ENCODE measurements at regions not wholly inside any gene's neighbourhood (a gene's known extent, or its start where the extent isn't known, plus 50 kb on each side); places are given as distances from the start of the nearest gene placed in this dataset.
"Not testable (repeated sequence)": the region's sequence is repeated elsewhere in the genome, so short reads cannot be mapped to it uniquely, and the experiment has no call there.

DNA sequence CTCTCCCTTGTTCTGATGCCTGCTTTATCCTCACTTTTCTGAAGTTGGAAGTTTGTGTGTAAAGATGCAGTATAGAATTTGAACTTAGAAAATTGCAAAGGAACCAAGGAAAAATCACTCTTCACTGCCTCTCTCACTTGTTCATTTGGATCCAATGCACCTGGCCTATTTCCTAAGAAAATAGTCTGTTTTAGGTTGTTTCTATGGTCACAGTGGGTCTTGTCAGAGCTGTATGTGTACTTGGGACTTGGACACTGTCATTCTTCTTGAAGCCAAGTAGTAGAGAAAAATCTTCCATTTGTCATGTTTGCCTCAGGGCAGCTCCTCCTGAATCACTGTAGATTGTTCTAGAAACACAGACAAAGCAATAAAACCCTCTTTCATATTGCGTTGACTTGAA, 80.3 kb upstream of the SESTD1 start:
- H3K27me3 Mint-ChIP-seq: no peaks in the 10 kb centered on the region
- peaks cover 0 to 10% (median 0%) of the 10 kb centered on the region in 4 donors for H3K4me1 Mint-ChIP-seq
- no peak overlapping the region for H3K4me3 Mint-ChIP-seq
- DNase-seq: no peak
- no peaks in the 10 kb centered on the region for H3K9me3 Mint-ChIP-seq
- POLR2A ChIA-PET: no interaction called here
- H3K36me3 Mint-ChIP-seq: no peaks in the 10 kb centered on the region
- no peak for ATAC-seq
- H3K27ac Mint-ChIP-seq: no peak overlapping the region

DNA sequence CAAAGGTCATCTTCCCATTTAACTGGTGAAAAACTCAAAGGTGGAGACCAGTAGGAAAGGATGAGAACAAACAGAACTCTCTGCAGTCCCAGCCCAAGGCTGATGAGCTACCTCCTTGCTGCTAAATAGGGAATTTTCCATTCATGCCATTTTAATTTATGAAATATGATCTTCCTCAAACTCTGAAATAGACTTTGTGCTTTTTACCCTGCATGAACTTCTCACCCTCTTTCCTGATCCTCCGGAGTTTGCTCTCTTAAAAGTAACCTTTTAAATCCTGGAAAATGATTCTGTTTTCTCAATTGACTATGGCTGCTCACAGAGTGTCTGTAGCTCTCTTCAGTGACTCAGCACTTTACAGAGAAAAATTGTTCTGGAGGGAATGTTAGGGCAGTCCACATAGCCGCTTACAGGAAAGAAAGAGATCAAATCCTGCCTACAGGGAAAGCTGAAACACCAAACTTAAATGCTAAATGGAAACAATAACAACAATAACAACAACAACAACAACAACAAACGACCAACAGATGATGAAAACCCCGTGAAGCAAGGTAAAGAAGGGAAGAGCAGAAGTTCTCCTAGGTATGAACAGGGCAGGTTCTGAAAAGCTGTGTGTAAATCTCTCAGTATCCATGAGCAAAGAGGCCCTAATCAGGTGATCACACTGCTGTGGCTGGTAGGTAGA, 79.8 kb upstream of the SESTD1 start:
- Mint-ChIP-seq H3K27ac (no peak overlapping the region), H3K9me3 (no peaks in the 10 kb centered on the region), H3K27me3 (no peaks in the 10 kb centered on the region), H3K4me1 (peaks cover 0 to 4% (median 0%) of the 10 kb centered on the region in 4 donors), H3K36me3 (no peaks in the 10 kb centered on the region), H3K4me3 (no peak overlapping the region)
- DNase-seq (no peak), ATAC-seq (no peak)
- POLR2A ChIA-PET: no interaction called here

DNA sequence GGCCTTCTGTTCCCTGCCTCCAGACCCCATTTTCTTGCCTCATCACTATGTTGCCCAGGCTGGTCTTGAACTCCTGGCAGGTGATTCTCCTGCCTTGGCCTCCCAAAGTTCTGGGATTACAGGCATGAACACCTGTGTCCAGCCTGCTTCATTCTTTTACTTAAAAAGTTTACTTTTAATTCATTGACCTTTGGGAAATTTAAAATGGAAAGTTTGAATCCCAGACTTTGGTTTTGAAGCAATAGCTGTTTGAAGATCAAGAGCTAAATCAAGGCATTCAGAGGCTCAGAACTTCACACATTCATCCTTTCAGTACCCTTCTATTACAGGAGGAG, 79.3 kb upstream of the SESTD1 start:
- Mint-ChIP-seq H3K27me3 (no peaks in the 10 kb centered on the region), H3K9me3 (no peaks in the 10 kb centered on the region)

DNA sequence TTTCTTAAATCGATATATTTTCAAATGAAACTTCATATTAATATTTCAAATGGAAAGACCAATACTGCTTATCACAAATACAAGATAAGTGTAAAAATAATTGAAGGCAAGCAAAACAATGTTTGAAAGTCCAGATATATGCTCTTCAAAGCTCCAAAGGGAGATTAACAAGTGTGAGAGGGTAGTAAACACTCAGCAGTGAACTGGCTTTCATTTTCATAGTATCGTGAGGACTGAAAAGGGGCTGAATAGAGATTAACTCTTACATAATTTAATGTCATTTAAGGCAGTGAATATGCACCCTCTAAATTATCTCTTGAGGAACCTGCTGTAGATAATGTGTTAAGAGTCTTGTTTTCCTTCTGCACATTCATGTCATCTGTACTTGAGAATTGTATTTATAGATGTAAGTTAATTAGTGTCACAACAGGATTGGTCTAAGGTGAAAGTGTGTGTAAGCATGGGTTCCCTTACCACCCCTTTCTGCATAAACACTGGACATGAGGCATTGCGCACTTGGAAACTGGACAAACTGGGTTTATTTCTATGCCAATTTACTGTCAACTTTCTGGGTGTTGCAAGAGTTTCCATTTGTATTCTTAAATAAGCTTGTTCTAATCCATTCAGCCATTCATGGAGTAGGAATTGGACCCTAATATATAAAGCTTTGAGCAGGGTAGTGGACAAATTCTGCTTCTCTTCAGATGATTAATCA, 76.7 kb upstream of the SESTD1 start:
- H3K36me3 Mint-ChIP-seq: no peaks in the 10 kb centered on the region
- no peak for DNase-seq

More for the DNA sequence above, 79.3 kb upstream of the SESTD1 start:
- Mint-ChIP-seq H3K4me1 (peaks cover 0 to 4% (median 0%) of the 10 kb centered on the region in 4 donors), H3K36me3 (no peaks in the 10 kb centered on the region), H3K27ac (no peak overlapping the region), H3K4me3 (no peak overlapping the region)
- POLR2A ChIA-PET: no interaction called here
- ATAC-seq (no peak), DNase-seq (no peak)

DNA sequence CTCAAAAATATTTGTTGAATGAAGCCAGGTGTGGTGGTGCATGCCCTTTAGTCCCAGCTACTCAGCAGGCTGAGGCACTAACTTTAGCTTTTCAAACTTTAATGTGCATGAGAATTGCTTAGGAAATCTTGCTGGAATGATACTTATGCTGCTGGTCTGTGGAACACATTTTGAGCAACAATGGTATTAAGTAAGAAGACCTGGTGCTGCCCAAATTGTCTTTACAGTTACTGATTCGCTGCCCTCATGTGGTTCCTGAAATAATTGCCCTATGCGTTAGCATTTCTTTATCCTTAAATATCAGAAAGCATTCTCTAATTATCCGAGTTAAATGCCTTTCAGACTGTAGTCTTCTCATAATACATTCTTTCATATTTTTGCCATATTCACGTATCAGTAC, 76.0 kb upstream of the SESTD1 start:
- H3K27me3 Mint-ChIP-seq: peaks cover 0 to 2% (median 0%) of the 10 kb centered on the region in 5 donors
- peaks cover 0 to 4% (median 0%) of the 10 kb centered on the region in 4 donors for H3K4me1 Mint-ChIP-seq
- no peaks in the 10 kb centered on the region for H3K36me3 Mint-ChIP-seq
- DNase-seq (no peak), ATAC-seq (no peak)
- H3K4me3 Mint-ChIP-seq: no peak overlapping the region
- POLR2A ChIA-PET: no interaction called here
- no peaks in the 10 kb centered on the region for H3K9me3 Mint-ChIP-seq
- H3K27ac Mint-ChIP-seq: no peak overlapping the region

More for the DNA sequence above, 76.7 kb upstream of the SESTD1 start:
- H3K9me3 Mint-ChIP-seq: no peaks in the 10 kb centered on the region
- ATAC-seq: no peak
- H3K27ac Mint-ChIP-seq: no peak overlapping the region
- H3K27me3 Mint-ChIP-seq: no peaks in the 10 kb centered on the region
- peaks cover 0 to 4% (median 0%) of the 10 kb centered on the region in 4 donors for H3K4me1 Mint-ChIP-seq
- no peak overlapping the region for H3K4me3 Mint-ChIP-seq
- POLR2A ChIA-PET: no interaction called here

DNA sequence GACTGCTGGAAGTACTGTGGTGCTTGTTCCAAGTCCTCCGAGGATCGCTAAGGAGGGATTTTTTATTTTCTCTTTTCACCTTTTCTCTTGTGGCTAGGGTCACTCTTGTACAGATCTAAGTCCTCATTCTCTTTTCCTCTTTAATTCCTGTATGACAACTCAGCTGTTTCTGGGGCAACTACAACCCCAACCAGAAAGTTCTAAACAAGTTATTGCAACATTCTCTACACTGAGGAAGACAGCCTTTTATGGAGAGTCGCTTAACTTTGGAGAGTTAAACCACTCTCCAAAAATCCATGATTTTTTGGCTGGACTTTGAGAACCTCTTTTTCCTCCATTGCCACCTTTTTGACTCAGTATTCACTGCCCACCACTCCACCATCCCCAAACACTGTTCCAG, 74.0 kb upstream of the SESTD1 start:
- Mint-ChIP-seq H3K4me1 (peaks cover 0 to 13% (median 0%) of the 10 kb centered on the region in 4 donors), H3K4me3 (no peak overlapping the region), H3K36me3 (no peaks in the 10 kb centered on the region), H3K9me3 (no peaks in the 10 kb centered on the region), H3K27me3 (peaks cover 0 to 6% (median 0%) of the 10 kb centered on the region in 5 donors), H3K27ac (no peak overlapping the region)
- no peak for DNase-seq
- ATAC-seq: no peak
- POLR2A ChIA-PET: no interaction called here

DNA sequence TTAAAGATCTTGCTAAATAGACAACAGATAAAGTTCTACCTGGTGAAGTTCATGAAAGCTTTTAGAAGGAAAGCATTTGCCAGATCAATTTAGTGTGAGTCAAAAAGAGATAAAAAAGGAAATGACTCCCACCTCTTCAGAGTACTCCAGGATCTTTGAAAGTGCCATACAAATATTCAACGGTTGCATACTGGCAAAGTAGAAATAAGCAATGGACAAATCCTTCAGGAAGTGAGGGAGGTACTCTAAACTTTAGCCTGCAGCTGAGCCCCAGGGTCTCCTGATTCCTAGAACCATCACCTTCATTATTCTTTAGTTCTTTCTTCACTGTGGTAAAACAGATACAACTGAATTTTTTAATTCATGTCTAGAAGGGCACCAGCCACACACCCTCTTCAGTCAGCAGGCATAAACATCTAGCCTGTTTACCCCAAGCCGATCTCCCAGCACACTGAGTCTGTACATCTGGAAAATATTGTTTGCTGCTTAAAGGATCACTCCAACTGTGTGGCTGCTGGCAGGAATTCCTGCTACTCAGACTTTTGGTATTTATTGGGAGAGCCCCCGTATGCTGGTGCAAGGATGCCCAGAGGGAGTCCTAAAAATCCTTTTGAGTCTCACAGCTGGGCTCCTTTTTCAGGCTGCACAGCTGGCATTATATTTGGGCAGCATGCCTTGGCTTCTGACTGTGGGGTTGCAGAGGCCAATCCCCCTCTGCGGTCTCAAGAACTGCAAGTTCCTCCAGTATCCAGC, 72.3 kb upstream of the SESTD1 start:
- H3K27me3 Mint-ChIP-seq: peaks cover 0 to 12% (median 0%) of the 10 kb centered on the region in 5 donors
- H3K4me1 Mint-ChIP-seq: peaks cover 0 to 13% (median 0%) of the 10 kb centered on the region in 4 donors
- H3K27ac Mint-ChIP-seq: no peak overlapping the region
- H3K4me3 Mint-ChIP-seq: no peak overlapping the region
- no peaks in the 10 kb centered on the region for H3K36me3 Mint-ChIP-seq
- ATAC-seq: no peak
- POLR2A ChIA-PET: no interaction called here
- DNase-seq: no peak
- no peaks in the 10 kb centered on the region for H3K9me3 Mint-ChIP-seq

DNA sequence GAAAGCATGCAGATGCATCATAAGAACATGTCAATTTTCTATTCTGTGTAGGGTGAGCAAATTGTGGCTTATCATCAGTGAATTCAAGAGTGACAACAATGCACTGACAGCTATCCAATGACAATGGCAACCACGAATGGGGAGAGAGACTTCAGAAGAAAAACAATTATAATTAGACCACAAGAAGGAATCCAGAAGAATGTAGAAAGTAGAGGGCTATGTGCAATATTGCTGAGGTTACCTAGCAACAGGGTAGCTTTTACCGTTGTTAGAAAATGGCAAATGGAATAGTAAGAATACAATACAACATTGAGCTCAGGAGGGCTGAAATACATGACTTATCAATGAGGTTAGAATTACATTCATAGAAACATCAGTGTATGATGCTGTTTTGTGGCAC, 71.1 kb upstream of the SESTD1 start:
- Mint-ChIP-seq H3K27me3 (peaks cover 0 to 12% (median 2%) of the 10 kb centered on the region in 5 donors), H3K4me1 (peaks cover 0 to 13% (median 0%) of the 10 kb centered on the region in 4 donors), H3K27ac (no peak overlapping the region), H3K36me3 (peaks cover 0 to 1% (median 0%) of the 10 kb centered on the region in 3 donors), H3K4me3 (no peak overlapping the region), H3K9me3 (peaks cover 0 to 4% (median 0%) of the 10 kb centered on the region in 9 donors)
- POLR2A ChIA-PET: no interaction called here
- ATAC-seq (no peak), DNase-seq (no peak)

DNA sequence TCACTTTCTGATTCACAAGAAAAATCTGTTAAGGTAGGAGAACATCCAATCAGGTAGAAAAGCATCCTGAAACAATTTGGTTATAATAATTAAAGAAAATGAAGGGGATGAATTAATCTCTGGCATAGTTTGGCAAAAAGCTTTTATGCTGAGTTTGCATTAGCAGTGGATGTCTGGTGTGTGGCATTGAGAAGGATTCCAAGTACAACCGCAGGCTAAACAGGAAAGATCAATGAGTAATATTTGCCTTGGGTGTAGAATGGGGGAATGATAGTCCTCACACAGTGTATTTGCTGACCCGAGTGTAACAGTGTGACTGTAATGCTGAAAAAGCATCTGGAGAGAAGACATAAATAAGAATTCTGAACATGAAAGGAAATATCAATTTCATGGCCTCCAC, 68.3 kb upstream of the SESTD1 start:
- Mint-ChIP-seq H3K4me3 (no peak overlapping the region), H3K9me3 (peaks cover 0 to 8% (median 0%) of the 10 kb centered on the region in 9 donors), H3K36me3 (peaks cover 0 to 1% (median 0%) of the 10 kb centered on the region in 3 donors), H3K27me3 (peaks cover 2 to 26% (median 16%) of the 10 kb centered on the region in 5 donors), H3K4me1 (peaks cover 0 to 9% (median 0%) of the 10 kb centered on the region in 4 donors), H3K27ac (no peak overlapping the region)
- ATAC-seq: no peak
- POLR2A ChIA-PET: no interaction called here
- DNase-seq: no peak

DNA sequence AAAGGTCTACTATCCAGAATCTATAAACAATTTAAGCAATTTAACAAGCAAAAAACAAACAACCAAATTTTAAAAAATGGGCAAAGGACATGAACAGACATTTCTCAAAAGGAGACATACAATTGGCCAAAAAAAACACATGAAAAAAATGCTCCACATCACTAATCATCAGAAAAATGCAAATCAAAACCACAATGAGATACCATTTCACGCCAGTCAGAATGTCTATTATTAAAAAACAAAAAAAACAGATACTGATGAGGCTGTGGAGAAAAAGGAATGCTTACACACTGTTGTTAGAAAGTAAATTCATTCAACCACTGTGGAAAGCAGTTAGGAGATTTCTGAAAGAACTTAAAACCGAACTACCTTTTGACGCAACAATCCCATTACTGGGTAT, 66.4 kb upstream of the SESTD1 start:
- no peak for DNase-seq
- Mint-ChIP-seq H3K4me3 (no peak overlapping the region), H3K36me3 (peaks cover 0 to 1% (median 0%) of the 10 kb centered on the region in 3 donors), H3K9me3 (peaks cover 0 to 8% (median 0%) of the 10 kb centered on the region in 9 donors), H3K27me3 (peaks cover 2 to 33% (median 20%) of the 10 kb centered on the region in 5 donors), H3K27ac (no peak overlapping the region), H3K4me1 (peaks cover 0 to 9% (median 0%) of the 10 kb centered on the region in 4 donors)
- POLR2A ChIA-PET: no interaction called here
- no peak for ATAC-seq

DNA sequence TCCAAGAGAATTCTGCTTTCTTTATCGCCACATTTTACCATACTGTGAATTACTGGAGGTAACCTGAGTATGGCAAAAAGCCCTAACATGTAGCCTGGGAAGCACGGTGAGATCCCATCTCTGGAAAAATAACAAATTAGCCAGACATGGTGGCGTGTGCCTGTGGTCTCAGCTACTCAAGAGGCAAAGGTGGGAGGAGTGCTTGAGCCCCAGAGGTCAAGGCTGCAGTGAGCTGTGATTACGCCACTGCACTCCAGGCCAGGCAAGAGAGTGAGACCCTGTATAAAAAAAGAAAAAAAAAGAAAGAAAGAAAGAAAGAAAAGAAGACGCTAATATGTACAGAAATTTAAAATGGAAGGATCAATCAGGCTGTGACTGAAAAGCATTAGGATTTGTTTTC, 57.7 kb upstream of the SESTD1 start:
- Mint-ChIP-seq H3K27me3 (peaks cover 4 to 22% (median 7%) of the 10 kb centered on the region in 5 donors), H3K27ac (no peak overlapping the region), H3K4me3 (no peak overlapping the region), H3K9me3 (peaks cover 0 to 11% (median 0%) of the 10 kb centered on the region in 9 donors), H3K36me3 (peaks cover 0 to under 1% (median 0%) of the 10 kb centered on the region in 3 donors), H3K4me1 (no peaks in the 10 kb centered on the region)
- DNase-seq (no peak), ATAC-seq (no peak)
- POLR2A ChIA-PET: no interaction called here

DNA sequence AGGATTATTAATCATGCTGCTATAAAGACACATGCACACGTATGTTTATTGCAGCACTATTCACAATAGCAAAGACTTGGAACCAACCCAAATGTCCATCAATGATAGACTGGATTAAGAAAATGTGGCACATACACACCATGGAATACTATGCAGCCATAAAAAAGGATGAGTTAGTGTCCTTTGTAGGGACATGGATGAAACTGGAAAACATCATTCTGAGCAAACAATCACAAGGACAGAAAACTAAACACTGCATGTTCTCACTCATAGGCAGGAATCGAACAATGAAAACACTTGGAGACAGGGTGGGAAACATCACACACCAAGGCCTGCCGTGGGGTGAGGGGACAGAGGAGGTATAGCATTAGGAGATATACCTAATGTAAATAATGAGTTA, 56.4 kb upstream of the SESTD1 start:
- ATAC-seq, H3K4me3 Mint-ChIP-seq, POLR2A ChIA-PET, H3K4me1 Mint-ChIP-seq, H3K27ac Mint-ChIP-seq, DNase-seq, H3K36me3 Mint-ChIP-seq: not testable (repeated sequence)
- Mint-ChIP-seq H3K9me3 (peaks cover 0 to 19% (median 4%) of the 10 kb centered on the region in 9 donors), H3K27me3 (peaks cover 6 to 30% (median 11%) of the 10 kb centered on the region in 5 donors)

DNA sequence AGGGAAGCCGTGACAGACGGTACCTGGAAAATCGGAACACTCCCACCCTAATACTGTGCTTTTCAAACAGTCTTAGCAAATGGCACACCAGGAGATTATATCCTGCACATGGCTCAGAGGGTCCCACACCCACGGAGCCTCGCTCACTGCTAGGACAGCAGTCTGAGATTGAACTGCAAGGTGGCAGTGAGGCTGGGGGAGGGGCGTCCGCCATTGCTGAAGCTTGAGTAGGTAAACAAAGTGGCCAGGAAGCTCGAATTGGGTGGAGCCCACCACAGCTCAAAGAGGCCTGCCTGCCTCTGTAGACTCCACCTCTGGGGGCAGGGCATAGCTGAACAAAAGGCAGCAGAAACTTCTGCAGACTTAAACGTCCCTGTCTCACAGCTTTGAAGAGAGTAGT, 50.1 kb upstream of the SESTD1 start:
- Mint-ChIP-seq H3K27me3 (peaks cover 6 to 44% (median 11%) of the 10 kb centered on the region in 5 donors), H3K36me3 (peaks cover 0 to 11% (median 0%) of the 10 kb centered on the region in 3 donors), H3K9me3 (peaks cover 0 to 21% (median 10%) of the 10 kb centered on the region in 9 donors)
- DNase-seq, H3K4me3 Mint-ChIP-seq, H3K27ac Mint-ChIP-seq, POLR2A ChIA-PET, ATAC-seq, H3K4me1 Mint-ChIP-seq: not testable (repeated sequence)

All from naive thymus-derived CD8-positive, alpha-beta T cell (primary cell).